ENCODE measurements at regions not wholly inside any gene's neighbourhood (a gene's known extent, or its start where the extent isn't known, plus 50 kb on each side); places are given as distances from the start of the nearest gene placed in this dataset.

DNA sequence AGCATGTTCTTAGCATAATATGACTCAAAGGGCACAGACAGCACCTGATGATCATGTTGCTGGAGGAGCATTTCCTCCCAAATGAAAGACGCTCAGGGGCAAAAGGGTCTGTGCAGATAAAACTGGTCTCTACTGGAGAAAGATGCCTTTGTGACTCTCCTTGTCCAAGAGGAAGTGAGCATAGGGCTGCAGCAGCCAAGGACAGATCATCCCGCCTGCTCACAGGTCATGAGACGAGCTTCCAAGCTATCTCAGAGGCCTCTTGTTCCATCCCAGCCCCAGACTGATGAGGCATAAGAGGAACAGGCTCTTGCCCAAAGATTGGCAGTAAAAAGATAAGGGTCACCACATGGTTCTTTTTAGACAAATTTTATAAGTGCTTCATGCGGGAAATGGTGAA is 141.8 kb downstream of the KATNIP start:
- TF ChIP-seq POLR2A (IDR thresholded peaks at IDR 0.05) = no peak
- no peak for TF ChIP-seq EP300 (IDR thresholded peaks at IDR 0.05)
